Endothelial cell of umbilical vein (primary cell): ENCODE measurements at regions not wholly inside any gene's neighbourhood (a gene's known extent, or its start where the extent isn't known, plus 50 kb on each side); places are given as distances from the start of the nearest gene placed in this dataset.

Experiments used
- EZH2 ChIP-seq: IDR thresholded peaks from 2 replicates; pipeline ENCODE4 v1.6.1; 2012; ENCODE audit warnings: borderline replicate concordance, low read depth, mild to moderate bottlenecking, moderate library complexity, low read length, inconsistent platforms; ENCODE audit not compliant: severe bottlenecking
- JUN ChIP-seq: IDR thresholded peaks from 2 replicates; pipeline ENCODE4 v1.6.1; 2011; ENCODE audit warnings: borderline replicate concordance, low read depth; ENCODE audit not compliant: insufficient read length, insufficient read depth
- MYC ChIP-seq: IDR thresholded peaks from one replicate; pipeline ENCODE4 v1.6.1; 2011; ENCODE audit warnings: mild to moderate bottlenecking, low read depth, low read length
- POLR2A ChIP-seq: IDR thresholded peaks from 2 replicates; pipeline ENCODE4 v1.6.1; 2012; ENCODE audit warnings: low read depth, mild to moderate bottlenecking, control low read depth, low read length
- POLR2AphosphoS5 ChIP-seq: IDR thresholded peaks from 2 replicates; pipeline ENCODE4 v1.6.1; 2012; ENCODE audit warnings: low read depth, mild to moderate bottlenecking, control low read depth, low read length, moderate library complexity; ENCODE audit not compliant: insufficient read depth
- TF ChIP-seq, protein P1 (sequence below), 2 donors: IDR thresholded peaks; 1 replicate in 1 of 2; 2 replicates in 1 of 2; pipeline ENCODE4 v1.5.1; 2011; ENCODE audit warnings: low read length in 2 of 2, mild to moderate bottlenecking in 2 of 2, moderate library complexity in 2 of 2, control low read depth in 1 of 2, inconsistent platforms in 1 of 2, low read depth in 1 of 2; ENCODE audit not compliant: insufficient read depth in 1 of 2; ENCODE audit errors: extremely low read depth in 1 of 2
- TF ChIP-seq, protein P2 (sequence below): IDR thresholded peaks from 2 replicates; pipeline ENCODE4 v1.6.1; 2011; ENCODE audit not compliant: insufficient read depth, insufficient read length

DNA sequence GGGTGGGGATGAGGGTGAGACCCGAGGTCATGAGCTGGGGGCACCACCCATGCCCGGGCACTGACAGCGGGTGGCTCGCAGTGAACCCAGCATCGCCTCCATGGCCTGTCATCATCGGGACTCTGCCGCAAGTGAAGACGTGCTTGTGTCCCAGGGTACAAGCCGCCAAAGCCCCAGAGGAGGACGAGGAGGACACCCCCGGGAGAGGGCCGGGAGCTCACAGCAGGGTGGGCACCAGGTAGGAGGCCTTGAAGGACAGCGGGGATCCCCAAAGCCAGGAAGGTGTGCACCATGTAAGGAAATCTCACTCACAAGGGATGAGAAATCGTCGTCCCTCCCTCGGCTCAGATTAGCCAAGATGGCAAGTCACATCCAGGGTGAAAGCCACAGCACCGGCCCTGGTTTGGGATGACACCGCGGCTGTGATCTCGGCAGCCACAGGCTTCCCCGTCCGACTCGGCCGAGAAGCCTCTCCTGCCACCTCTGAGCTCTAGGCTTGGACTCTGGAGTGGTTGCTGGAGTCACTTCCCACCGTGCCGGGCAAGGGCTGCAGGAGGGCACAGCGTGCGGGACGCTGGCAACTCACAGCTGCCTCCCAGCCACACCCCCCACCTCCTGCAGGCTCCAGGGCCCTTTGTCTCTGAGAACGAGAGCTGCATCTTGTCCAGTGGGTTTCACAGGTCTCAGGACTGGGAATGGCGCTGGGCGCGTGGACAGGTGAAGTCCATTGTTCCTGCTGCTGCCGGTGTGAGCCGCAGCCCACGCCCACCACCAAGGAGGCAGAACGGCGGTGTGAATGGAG, 81.6 kb upstream of the CTDP1 start:
- TF ChIP-seq, protein P1, sequence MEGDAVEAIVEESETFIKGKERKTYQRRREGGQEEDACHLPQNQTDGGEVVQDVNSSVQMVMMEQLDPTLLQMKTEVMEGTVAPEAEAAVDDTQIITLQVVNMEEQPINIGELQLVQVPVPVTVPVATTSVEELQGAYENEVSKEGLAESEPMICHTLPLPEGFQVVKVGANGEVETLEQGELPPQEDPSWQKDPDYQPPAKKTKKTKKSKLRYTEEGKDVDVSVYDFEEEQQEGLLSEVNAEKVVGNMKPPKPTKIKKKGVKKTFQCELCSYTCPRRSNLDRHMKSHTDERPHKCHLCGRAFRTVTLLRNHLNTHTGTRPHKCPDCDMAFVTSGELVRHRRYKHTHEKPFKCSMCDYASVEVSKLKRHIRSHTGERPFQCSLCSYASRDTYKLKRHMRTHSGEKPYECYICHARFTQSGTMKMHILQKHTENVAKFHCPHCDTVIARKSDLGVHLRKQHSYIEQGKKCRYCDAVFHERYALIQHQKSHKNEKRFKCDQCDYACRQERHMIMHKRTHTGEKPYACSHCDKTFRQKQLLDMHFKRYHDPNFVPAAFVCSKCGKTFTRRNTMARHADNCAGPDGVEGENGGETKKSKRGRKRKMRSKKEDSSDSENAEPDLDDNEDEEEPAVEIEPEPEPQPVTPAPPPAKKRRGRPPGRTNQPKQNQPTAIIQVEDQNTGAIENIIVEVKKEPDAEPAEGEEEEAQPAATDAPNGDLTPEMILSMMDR (IDR thresholded peaks at IDR 0.05; ENCODE audit: extremely low read depth in 1 of 2, insufficient read depth in 1 of 2, low read depth in 1 of 2, low read length in 2 of 2) = no peak
- TF ChIP-seq POLR2A (no peak), JUN (no peak), POLR2AphosphoS5 (no peak), EZH2 (no peak), MYC (no peak)
- TF ChIP-seq, protein P2, sequence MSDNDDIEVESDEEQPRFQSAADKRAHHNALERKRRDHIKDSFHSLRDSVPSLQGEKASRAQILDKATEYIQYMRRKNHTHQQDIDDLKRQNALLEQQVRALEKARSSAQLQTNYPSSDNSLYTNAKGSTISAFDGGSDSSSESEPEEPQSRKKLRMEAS = no peak
